ENCODE measurements at regions not wholly inside any gene's neighbourhood (a gene's known extent, or its start where the extent isn't known, plus 50 kb on each side); places are given as distances from the start of the nearest gene placed in this dataset.

GRCh38 chr5:112068593-112068992 is 311.6 kb upstream of the NREP start:
- no peaks in the 10 kb centered on the region for H3K79me2 ChIP-seq (ENCODE audit: control insufficient read depth, insufficient read depth, low read length)
- intact Hi-C loops (cut with micrococcal nuclease) = no loop called here
- FAIRE-seq (no peak), DNase-seq (ENCODE audit: low read depth, low spot score) (no peak)
- POLR2A ChIA-PET = no interaction called here
- BruUV-seq (replicated peaks) = no TSS peak
- H3K4me2 ChIP-seq (ENCODE audit: insufficient read depth, low read length) = no peak overlapping the region
- H3K9me1 ChIP-seq (replicated peaks; ENCODE audit: control insufficient read depth, extremely low read depth, insufficient read depth, low read length) = no peaks in the 10 kb centered on the region
- no peaks in the 10 kb centered on the region for H3K9me3 ChIP-seq (replicated peaks; ENCODE audit: control insufficient read depth, insufficient read depth, low read length)
- CTCF ChIA-PET = no interaction called here
- no peak overlapping the region for H3K9ac ChIP-seq (replicated peaks; ENCODE audit: extremely low read depth, insufficient read depth, low read length)
- no peaks in the 10 kb centered on the region for H3K27me3 ChIP-seq (ENCODE audit: control insufficient read depth in 2 of 2, insufficient read depth in 2 of 2, low read length in 2 of 2)
- no peaks in the 10 kb centered on the region for H3K4me1 ChIP-seq (ENCODE audit: control insufficient read depth, extremely low read depth, insufficient read depth, low read length)
- H3K27ac ChIP-seq (ENCODE audit: insufficient read depth, low read depth, low read length) = no peak overlapping the region
- no peaks in the 10 kb centered on the region for H4K20me1 ChIP-seq (replicated peaks; ENCODE audit: control insufficient read depth, extremely low read depth, insufficient read depth, low read length)
- TF ChIP-seq, protein P1, sequence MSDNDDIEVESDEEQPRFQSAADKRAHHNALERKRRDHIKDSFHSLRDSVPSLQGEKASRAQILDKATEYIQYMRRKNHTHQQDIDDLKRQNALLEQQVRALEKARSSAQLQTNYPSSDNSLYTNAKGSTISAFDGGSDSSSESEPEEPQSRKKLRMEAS (IDR thresholded peaks at IDR 0.05; ENCODE audit: insufficient read depth, insufficient read length) = no peak
- TF ChIP-seq GATA2 (IDR thresholded peaks at IDR 0.05; ENCODE audit: insufficient read depth, insufficient read length, low read depth, low read length) = no peak
- TF ChIP-seq MYC (IDR thresholded peaks at IDR 0.05; ENCODE audit: low read depth, low read length) = no peak
- TF ChIP-seq POLR2AphosphoS5 (IDR thresholded peaks at IDR 0.05; ENCODE audit: insufficient read depth, low read depth, low read length) = no peak
- no peak for TF ChIP-seq JUN (IDR thresholded peaks at IDR 0.05; ENCODE audit: borderline replicate concordance, insufficient read depth, insufficient read length, low read depth)
- no peak for TF ChIP-seq EZH2 (IDR thresholded peaks at IDR 0.05; ENCODE audit: borderline replicate concordance, low read depth, low read length, severe bottlenecking)
- TF ChIP-seq, protein P2, sequence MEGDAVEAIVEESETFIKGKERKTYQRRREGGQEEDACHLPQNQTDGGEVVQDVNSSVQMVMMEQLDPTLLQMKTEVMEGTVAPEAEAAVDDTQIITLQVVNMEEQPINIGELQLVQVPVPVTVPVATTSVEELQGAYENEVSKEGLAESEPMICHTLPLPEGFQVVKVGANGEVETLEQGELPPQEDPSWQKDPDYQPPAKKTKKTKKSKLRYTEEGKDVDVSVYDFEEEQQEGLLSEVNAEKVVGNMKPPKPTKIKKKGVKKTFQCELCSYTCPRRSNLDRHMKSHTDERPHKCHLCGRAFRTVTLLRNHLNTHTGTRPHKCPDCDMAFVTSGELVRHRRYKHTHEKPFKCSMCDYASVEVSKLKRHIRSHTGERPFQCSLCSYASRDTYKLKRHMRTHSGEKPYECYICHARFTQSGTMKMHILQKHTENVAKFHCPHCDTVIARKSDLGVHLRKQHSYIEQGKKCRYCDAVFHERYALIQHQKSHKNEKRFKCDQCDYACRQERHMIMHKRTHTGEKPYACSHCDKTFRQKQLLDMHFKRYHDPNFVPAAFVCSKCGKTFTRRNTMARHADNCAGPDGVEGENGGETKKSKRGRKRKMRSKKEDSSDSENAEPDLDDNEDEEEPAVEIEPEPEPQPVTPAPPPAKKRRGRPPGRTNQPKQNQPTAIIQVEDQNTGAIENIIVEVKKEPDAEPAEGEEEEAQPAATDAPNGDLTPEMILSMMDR (IDR thresholded peaks at IDR 0.05; ENCODE audit: extremely low read depth in 1 of 2, insufficient read depth in 1 of 2, low read depth in 1 of 2, low read length in 2 of 2) = no peak
- TF ChIP-seq POLR2A (IDR thresholded peaks at IDR 0.05; ENCODE audit: low read depth, low read length) = no peak
- no peak for TF ChIP-seq FOS (IDR thresholded peaks at IDR 0.05; ENCODE audit: borderline replicate concordance, insufficient read depth, low read length)
- no peaks in the 10 kb centered on the region for H3K36me3 ChIP-seq (ENCODE audit: control insufficient read depth in 2 of 2, extremely low read depth in 1 of 2, insufficient read depth in 2 of 2, low read length in 2 of 2)
- H3K4me3 ChIP-seq (replicated peaks in 1 of 3; ENCODE audit: insufficient read depth in 1 of 3, low read depth in 1 of 3, low read length in 3 of 3) = no peak overlapping the region
- H2AFZ ChIP-seq (ENCODE audit: low read depth, low read length) = no peak overlapping the region
- dilution Hi-C loops (cut with MboI; ENCODE audit: extremely low pct_ligation_motif_present, low sequenced_read_pairs) = no loop called here
